ENCODE measurements at regions not wholly inside any gene's neighbourhood (a gene's known extent, or its start where the extent isn't known, plus 50 kb on each side); places are given as distances from the start of the nearest gene placed in this dataset.
"Not testable (repeated sequence)": the region's sequence is repeated elsewhere in the genome, so short reads cannot be mapped to it uniquely, and the experiment has no call there.

DNA sequence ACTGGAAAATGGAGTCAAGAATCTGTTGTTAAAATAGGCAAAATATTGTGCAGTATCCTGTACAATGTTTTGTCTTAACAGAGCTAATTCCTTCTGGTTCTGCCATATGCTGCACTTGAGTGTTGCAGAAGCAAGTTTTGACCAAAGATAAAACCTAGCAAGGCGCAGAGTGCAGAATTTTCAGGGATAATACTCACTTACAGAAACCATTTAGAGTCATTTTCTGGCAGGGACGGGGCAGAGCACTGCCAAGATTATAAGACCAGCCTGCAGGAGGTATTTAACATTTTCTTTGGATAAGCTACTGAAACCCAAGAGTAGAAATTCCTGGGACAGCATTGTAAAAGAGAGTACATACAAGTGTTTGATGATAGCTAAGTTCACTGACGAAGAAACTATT, 159.5 kb upstream of the EDNRB start:
- no peak overlapping the region for H3K27ac ChIP-seq
- H3K36me3 ChIP-seq = no peaks in the 10 kb centered on the region
- DNase-seq (no peak), ATAC-seq (no peak)
- peaks cover 0 to 26% of the 10 kb centered on the region in 2 donors for H3K9me3 ChIP-seq
- intact Hi-C loops (cut with DNase I) = no loop called here
- H3K4me3 ChIP-seq = no peak overlapping the region
- TF ChIP-seq CTCF (IDR thresholded peaks at IDR 0.05) = no peak
- H3K27me3 ChIP-seq = no peaks in the 10 kb centered on the region
- H3K4me1 ChIP-seq = no peaks in the 10 kb centered on the region

GRCh38 chr13:78067290-78067689, 148.7 kb upstream of the EDNRB start:
- no peak overlapping the region for H3K27ac ChIP-seq
- H3K9me3 ChIP-seq = no peaks in the 10 kb centered on the region
- no peaks in the 10 kb centered on the region for H3K36me3 ChIP-seq
- no peaks in the 10 kb centered on the region for H3K27me3 ChIP-seq
- no peak for DNase-seq
- peak; percentile 94 for ATAC-seq
- intact Hi-C loops (cut with DNase I) = no loop called here
- H3K4me1 ChIP-seq = no peaks in the 10 kb centered on the region
- no peak overlapping the region for H3K4me3 ChIP-seq
- TF ChIP-seq CTCF (IDR thresholded peaks at IDR 0.05) = no peak

DNA sequence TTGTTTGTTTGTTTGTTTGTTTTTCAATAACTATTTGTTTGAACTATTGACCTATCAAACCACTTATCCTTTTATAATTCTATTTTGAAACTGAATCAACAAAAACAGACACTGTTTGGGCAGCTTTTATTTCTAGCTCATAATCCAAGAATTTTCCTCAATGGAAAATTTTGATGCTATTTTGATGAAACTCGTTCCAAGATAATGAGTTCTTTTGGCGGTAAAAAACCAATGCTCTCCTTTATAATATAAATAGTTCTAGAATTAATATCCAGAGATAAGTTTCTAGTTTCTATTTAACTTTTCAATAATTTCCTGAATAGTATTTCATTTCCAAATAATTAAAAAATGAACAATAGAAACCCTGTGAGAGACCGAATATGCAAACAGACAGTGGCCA, 146.5 kb upstream of the EDNRB start:
- Histone ChIP-seq H3K27ac (no peak overlapping the region), H3K36me3 (no peaks in the 10 kb centered on the region), H3K4me1 (no peaks in the 10 kb centered on the region), H3K27me3 (no peaks in the 10 kb centered on the region), H3K9me3 (no peaks in the 10 kb centered on the region), H3K4me3 (no peak overlapping the region)
- intact Hi-C loops (cut with DNase I) = no loop called here
- ATAC-seq = no peak
- no peak for DNase-seq
- TF ChIP-seq CTCF (IDR thresholded peaks at IDR 0.05) = no peak

DNA sequence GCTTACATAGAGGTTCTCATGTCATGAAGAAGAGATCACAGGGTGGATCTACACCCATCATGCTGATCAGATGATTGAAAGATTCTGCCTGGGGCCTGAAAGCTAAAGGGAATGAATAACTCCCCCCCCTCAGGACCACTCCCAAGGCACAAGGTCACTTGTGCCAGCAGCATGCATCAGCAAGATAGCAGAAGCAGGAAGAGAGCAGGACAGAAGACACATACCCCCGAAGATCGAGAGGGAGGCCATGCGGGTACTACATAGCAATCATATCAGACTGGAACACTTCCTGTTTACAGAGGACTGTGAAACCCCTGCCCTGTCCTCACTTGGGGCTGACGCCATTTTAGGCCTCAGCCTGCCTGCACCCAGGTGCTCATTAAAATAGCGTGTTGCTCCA, 143.2 kb upstream of the EDNRB start:
- no peak for TF ChIP-seq CTCF (IDR thresholded peaks at IDR 0.05)

GRCh38 chr13:78060966-78061365, 142.3 kb upstream of the EDNRB start:
- Histone ChIP-seq H3K9me3 (peaks cover 0 to 15% of the 10 kb centered on the region in 2 donors), H3K27ac (no peak overlapping the region), H3K36me3 (no peaks in the 10 kb centered on the region), H3K4me1 (no peaks in the 10 kb centered on the region), H3K4me3 (no peak overlapping the region), H3K27me3 (no peaks in the 10 kb centered on the region)
- intact Hi-C loops (cut with DNase I) = no loop called here
- ATAC-seq (peak; percentile 59), DNase-seq (peak in 1 of 4 donors; percentile 31)
- no peak for TF ChIP-seq CTCF (IDR thresholded peaks at IDR 0.05)

More for the DNA sequence above, 143.2 kb upstream of the EDNRB start:
- Histone ChIP-seq H3K4me1 (no peaks in the 10 kb centered on the region), H3K4me3 (no peak overlapping the region), H3K36me3 (no peaks in the 10 kb centered on the region), H3K27me3 (no peaks in the 10 kb centered on the region), H3K27ac (no peak overlapping the region), H3K9me3 (peaks cover 0 to 8% of the 10 kb centered on the region in 2 donors)
- no peak for ATAC-seq
- peak in 1 of 4 donors; percentile 10 for DNase-seq
- intact Hi-C loops (cut with DNase I) = no loop called here

- H3K4me1 ChIP-seq; intact Hi-C loops (cut with DNase I); H3K27me3 ChIP-seq; DNase-seq; H3K36me3 ChIP-seq; ATAC-seq; H3K27ac ChIP-seq; H3K4me3 ChIP-seq: not testable (repeated sequence)
- H3K9me3 ChIP-seq = peaks cover 0 to 15% of the 10 kb centered on the region in 2 donors
Observed at GRCh38 chr13:78056865-78057264, 138.2 kb upstream of the EDNRB start.
